Posterior cingulate gyrus (tissue), 11 donors: ENCODE measurements at regions not wholly inside any gene's neighbourhood (a gene's known extent, or its start where the extent isn't known, plus 50 kb on each side); places are given as distances from the start of the nearest gene placed in this dataset.

Source experiments
- DNase-seq, 10 donors: peaks; one replicate each; pipeline versions ENCODE4 v3.0.0 to v3.0.0-alpha.2; 2020 to 2021; ENCODE audit warnings: mixed read lengths in 3 of 10
- intact Hi-C: fragments of 100-400 bp; cut with DNase I; formaldehyde crosslinking; loops from one replicate; pipeline ENCODE4 v1.15.1; 2023

DNA sequence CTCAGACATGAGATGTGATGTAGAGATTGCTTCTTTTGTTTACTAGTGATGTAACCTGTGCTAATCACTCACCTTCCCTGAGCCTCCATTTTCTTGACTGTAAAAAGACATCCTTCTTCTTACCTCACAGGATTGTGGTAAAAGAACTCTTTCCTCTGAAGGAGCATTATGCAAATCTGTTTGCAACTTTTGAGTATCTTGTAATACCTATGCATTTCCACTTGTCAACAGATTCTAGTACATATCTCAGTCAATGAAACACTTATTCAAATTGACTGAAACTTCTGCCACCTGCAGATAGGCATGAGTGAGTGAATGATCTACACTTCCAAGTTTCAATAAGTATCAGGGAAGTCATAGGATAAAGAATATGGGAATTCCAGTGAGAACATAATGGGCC lies 174.7 kb downstream of the HHIPL2 start:
- intact Hi-C loops: no loop called here
- no peak for DNase-seq

DNA sequence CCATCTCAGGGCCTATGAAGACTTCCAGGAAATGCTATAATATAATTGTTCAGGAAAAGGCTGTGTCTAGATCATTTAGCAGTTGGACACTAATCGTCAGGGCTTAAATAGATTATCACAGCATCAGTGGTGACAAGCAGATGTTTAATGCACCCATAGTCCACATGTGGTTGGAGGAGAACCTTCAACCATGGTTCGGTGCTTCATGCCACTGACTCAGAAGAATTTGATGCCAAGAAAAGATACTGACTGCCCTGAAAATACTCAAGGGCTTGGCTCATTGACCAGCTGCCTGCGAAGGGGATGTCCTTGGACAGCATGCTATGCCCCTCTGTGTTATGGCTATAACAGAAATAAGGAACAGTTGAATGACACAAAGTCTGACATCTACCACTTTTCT lies 175.7 kb downstream of the HHIPL2 start:
- intact Hi-C loops: no loop called here
- no peak for DNase-seq

DNA sequence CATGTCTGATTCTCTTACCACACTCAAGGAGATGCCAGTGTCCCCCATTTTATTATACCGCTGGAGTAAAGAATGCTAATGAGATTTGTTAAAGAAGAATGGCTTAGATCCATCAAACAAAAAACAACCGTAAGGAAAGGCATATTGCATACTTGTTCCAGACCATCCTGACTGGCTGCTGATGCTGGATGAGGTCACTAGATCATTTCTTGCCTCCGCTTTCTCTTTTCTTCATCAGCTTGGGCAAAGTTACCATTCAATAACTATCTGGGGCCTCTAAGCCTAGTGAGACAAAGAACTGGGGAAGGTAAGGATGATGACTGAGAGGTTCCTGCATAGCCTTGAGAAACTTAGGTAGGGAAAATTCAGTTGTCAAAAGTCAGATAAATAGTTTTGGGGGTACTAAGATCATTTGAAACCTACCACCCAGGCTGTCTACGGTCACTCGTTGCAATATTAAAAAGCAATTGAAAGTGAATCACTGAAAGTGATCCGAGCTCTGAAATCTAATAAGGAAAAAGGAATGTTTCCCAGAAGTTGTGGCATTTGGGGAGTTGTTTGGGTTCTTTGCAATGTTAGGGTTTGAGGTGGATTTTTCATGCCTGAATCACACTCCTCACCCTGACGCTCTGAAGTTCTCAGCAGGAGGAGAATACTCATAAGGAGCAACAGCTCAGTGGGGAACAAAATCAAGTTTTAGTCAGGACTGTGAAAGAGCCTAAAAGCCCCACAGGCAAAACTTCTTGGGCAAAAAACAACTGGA lies 176.8 kb downstream of the HHIPL2 start:
- intact Hi-C loops: no loop called here
- DNase-seq: no peak

DNA sequence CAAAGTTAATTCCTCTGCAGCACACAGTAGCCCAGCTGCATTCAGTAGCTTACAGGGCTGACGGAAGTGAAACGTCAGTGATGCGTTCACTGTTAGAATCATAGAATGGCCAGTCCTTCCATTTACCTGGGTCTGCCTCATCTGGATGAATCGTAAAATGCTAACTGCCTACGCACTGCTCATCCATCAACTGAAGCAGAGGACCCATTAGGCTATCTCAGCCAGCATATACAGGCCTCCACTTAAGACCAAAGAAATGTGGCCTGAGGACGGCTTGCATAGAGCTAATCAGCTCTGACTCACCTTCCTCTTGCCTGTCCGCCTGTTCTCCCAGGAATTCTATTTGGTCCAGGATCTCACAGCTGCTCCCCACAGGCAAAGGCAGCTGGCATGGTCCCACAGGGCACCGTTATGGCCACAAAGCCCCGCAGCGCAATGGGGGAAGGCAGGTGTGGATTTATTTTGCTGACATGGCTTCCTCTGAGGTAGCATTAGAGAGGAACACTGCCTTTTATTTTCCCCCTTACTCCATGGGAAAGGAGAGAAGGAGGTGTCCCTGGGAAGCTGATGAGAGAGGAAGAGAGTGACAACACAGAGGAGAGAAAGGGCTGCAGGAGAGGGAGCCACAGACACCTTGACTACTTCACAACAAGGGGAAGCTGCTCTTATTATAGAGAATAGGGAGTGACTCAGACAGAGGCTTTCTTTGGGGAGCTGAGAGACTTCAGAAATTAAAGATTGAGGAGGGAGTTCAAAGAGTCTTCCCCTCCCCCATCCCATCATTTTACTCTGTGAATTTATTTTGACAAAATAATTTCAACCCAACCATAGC lies 177.6 kb downstream of the HHIPL2 start:
- intact Hi-C loops: no loop called here
- DNase-seq: peak in 1 of 10 donors; percentile 47

DNA sequence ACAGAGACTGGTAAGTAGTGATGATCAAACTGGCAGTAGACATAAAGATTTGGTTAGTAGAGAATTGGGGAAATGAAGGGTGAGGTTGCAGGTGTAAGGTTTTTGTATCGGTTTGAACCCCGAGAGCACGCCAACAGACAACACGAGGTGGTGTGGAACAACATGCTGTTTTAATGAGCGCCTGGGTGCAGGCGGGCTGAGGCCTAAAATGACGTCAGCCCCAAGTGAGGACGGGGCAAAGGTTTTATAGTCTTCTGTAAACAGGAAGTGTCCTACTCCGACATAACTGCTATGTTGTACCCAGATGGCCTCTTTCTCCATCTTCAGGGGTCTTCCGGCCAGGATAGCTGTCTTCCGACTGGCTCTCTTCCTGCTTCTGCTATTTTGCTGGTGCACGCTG lies 178.8 kb downstream of the HHIPL2 start:
- intact Hi-C loops: no loop called here
- no peak for DNase-seq

DNA sequence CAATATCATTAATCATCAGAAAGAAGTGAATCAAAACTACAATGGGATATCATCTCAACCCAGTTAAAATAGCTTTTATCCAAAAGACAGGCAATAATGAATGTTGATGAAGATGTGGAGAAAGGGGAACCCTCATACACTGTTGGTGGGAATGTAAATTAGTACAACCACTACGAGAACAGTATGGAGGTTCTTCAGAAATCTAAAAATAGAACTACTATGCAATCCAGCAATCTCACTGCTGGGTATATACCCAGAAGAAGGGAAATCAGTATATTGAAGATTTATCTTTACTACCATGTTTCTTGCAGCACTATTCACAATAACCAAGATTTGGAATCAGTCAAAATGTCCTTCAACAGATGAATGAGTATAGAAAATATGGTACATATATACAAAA lies 189.8 kb downstream of the HHIPL2 start:
- no peak for DNase-seq
- intact Hi-C loops: no loop called here

DNA sequence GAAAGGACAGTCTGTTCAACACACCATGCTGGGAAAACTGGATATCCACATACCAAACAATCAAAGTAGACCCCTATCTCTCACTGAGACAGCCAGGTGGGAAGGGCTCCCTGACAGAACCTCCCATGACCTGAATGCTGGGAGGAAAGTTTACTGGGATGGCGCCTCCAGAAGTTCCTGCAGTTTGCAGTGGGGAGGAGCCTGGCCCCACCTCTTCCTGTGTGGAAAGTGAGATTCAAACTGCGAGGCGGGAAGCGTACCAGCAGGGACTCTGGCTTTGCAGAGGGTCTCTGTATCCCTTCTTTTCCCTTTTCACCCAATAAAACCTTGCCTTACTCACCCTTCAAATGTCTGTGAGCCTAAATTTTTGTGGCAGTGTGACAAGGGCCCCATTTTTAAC lies 190.7 kb downstream of the HHIPL2 start:
- DNase-seq: no peak
- intact Hi-C loops: no loop called here

DNA sequence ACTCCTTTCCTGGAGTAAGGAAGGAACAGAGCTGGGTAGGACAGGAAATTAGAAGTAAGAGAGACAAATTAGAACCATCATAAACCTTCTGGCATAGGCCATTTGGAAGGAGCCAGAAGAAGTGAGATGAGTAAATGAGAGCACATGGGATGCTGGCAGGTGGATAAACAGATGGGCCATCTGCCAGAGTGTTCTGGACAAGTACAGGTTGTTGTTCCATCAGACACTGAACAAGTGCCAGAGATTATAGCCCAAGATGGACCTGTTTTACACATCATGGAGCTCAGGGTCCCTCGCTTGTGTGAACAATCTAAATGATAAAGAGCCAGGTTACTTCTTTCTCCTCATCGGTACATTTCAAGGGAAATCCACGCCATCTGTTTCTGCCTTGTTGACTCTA lies 200.3 kb downstream of the HHIPL2 start:
- intact Hi-C loops: no loop called here
- DNase-seq: no peak

DNA sequence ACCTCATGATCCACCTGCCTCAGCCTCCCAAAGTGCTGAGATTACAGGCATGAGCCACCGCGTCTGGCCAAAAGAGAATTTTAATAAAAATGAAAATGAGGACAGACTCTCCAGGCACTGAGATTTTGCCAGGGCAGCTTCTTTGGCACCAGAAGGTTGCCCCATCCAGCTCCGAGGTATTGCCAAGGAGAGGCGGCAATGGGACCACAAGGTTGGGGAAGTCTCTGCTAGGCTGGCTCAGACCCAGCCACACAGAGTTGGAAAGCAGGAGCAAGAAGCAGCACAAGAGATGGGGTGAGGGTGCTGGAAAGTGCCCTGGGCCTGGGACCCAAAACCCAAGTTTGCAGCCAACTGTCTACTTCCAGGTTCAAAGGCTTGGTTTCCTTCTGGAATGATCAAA lies 200.9 kb downstream of the HHIPL2 start:
- intact Hi-C loops: no loop called here
- DNase-seq: peak in 1 of 10 donors; percentile 67

DNA sequence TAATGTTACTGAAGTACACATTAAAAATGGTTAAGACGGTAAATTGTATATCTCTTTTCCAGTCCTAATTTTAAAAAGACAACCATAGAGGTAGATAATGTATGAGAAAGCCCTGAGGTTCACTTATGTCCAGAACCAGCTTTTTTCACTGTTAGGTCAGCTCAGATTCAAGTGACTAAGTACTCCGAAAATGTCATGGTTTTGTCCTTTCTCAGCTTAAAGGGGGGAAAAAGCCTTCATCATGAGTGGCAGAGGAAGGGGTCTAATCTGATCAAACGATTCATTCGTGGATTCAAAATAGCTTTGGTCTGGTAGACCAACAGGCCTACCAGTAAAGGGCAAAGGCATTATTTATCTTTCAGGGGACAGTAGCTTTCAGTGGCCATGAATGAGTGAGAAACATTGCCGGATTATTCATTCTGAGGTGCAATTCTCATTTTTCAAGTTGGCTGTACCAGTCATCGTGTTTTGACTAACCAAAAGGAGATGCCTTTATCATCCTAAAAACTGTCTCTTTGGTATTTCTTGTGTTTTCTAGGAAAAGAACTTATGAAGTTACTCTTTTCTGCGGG lies 208.4 kb downstream of the HHIPL2 start:
- DNase-seq: no peak
- intact Hi-C loops: no loop called here

DNA sequence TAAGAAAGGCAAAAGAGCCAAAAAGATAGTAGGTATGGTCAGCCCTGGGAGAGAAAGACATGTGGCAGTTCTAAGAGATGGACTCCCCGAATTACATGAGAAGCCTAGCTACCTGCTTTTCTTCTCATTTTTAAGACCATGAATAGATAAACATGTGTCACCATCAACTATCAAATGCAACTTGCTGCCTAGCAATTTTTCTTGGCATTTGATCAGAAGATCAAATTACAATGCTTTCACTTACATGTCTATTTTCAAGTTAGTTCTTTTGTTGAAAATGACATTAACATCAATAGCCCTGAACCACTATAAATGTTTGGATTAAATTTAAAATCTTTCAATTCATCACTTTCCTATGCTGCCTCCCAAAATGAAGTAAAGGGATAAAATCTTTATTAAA lies 212.3 kb downstream of the HHIPL2 start:
- intact Hi-C loops: no loop called here
- no peak for DNase-seq

DNA sequence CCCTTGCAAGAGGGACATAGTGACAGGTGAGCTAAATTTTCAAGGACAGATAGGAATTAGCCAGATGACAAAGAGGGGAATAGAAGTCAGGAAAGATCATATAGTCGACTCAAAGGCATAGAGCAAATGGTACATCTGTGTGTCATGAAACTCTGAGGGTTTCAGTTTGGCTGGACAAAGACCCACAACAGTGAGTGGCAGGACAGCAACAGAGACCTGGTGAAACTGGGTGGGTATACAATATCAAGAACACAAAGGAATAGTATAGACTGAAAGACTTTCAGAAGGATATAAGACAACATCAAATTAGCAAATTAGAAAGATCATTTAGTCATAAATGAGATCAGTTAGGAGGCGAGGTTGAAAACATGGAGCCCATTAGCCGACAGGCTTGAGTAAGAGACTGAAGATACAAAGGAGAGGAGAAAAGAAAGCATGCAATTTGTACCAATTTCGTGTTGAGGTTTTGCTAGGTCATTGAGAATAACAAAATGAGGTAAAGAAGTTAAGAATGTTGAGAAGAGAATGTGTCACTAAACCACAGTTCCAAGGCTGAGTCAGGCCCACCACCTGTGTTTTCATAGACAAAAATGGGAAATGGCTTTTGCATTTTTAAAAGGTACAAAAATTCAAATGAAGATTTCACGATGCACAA lies 213.8 kb downstream of the HHIPL2 start:
- no peak for DNase-seq
- intact Hi-C loops: no loop called here

DNA sequence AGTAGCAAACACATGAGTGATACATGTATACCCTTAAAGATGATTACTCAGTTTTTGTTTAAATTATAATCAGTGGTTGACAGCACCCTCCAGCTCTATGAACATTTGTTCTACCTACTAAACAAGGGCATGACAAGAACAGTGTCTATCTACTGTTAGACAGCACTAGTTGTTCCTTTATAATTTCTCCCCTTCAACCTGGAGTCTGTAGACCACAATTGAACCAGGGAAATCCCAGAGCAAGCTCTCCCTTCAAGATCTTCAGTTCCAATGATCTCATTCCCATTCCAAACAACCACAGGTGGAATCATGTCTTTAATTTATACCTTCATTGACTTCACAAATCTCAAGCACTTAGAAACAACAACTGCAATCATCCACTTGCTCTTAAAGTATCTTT lies 216.1 kb downstream of the HHIPL2 start:
- intact Hi-C loops: no loop called here
- DNase-seq: no peak

DNA sequence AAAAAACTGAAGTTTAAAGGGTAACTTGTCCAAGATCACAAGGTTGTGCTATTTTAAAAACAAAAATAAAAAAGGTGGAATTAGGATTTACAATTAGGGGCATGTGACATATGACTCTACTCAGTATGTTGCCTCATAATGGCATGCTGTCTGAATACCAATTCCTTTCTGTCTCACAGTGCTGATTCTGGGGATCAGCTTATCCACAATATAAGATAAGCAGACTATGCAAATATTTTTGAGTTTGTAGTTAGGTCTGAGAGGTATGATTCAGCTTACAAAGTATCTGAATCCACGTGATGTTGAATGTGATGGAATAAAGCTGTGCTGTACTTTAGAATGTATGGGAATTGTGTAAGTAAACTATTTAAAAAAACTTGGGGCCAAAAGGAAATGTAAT lies 216.6 kb downstream of the HHIPL2 start:
- intact Hi-C loops: no loop called here
- DNase-seq: no peak

DNA sequence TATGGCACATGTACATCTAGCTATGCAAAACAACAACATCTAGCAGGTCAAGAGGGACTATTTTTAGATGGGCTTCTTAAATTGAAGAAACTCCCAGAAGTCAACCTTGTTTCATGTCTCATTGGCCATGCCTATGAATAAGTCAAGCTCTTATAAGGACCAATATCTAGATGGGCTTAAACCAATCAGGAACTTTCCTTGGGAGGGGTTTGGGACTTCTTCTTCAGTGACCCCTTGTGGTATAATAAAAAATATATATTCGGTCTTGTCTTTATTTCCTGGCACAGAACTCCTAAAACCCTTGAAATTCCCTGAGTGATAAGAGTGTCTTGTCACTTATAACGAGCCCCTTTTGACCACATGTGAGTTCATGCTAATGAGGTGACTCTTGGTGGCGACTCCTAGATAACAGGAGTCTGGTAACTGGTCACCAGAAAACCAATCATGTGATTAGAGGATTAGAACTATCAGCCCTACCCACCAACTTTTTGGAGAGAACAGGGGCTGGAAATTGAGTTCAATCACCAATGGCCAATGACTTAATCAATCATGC lies 218.3 kb downstream of the HHIPL2 start:
- no peak for DNase-seq
- intact Hi-C loops: no loop called here

DNA sequence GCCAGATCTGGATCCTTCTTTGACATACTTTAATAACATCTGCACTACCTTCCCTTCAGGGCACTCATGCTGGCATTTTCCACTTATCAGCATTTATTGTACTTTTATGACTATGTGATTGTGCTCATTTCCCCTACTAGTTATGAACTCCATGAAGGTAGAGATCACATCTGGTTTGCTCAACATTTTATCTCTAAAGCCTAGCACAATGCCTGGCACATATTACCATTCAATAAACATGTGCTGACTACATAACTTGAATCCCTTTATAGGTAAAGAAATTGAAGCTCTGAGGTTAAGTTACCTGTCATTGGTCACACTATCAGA lies 221.2 kb downstream of the HHIPL2 start:
- no peak for DNase-seq
- intact Hi-C loops: no loop called here

DNA sequence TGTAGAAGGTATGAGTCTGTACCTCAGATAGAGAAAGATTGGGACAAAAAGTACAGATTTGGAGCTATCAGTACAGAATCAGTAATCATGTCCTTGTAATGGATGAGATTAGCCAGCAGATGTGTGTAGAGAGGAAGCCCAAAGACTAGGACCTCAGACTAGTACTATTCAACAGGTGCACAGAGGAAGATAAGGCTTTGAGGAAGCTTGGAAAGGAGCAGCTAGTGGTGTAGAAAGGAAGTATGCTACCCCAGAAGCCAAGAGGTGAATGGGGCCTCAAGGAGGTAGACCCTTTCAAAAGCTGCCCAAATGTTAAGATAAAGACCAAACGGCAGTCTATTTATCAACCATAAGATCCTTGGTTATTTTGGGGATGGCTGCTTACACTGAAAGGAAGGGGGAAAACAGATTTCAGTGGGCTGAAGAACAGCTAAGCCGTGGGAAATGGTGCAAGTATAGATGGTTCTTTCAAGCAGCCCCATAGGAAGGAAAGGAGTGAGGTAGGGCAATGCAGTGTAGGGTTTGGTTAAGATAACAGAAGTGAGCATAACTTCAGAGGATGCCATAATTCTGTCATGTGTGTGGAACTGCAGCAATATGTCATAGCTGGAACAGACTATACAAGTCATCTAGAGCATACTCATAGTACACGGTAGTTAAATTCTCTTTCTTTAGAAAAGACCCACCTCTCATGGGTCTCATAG lies 221.7 kb downstream of the HHIPL2 start:
- intact Hi-C loops: no loop called here
- no peak for DNase-seq

DNA sequence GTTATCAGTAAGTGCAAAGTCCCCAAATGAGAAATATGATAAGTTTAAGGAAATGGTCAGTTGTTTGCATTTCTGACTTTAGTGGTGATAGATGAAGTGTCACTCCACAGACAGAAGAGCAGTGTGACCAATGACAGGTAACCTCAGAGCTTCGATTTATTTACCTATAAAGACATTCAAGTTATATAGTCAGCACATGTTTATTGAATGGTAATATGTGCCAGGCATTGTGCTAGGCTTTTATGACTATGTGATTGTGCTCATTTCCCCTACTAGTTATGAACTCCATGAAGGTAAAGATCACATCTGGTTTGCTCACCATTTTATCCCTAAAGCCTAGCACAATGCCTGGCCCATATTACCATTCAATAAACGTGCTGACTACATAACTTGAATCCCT lies 222.4 kb downstream of the HHIPL2 start:
- no peak for DNase-seq
- intact Hi-C loops: no loop called here

DNA sequence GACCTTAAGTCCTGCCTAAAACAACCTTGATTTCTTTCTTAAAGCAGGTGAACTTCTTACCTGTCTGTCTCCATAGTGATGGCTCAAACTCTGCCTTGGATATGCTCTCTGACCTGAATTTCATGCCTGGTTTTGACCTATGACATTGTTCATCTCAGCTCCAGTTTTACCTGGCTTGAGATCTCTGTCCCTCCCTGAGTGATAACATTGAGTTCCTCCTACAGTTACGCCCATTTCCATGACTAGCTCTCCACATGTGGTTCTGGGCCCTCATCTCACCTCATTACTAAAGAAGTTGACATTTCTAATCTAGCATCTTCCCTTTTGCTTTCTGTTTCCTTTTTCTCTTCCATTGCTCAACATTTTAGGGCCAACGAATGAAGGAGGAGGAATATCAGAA lies 233.1 kb downstream of the HHIPL2 start:
- no peak for DNase-seq
- intact Hi-C loops: no loop called here

DNA sequence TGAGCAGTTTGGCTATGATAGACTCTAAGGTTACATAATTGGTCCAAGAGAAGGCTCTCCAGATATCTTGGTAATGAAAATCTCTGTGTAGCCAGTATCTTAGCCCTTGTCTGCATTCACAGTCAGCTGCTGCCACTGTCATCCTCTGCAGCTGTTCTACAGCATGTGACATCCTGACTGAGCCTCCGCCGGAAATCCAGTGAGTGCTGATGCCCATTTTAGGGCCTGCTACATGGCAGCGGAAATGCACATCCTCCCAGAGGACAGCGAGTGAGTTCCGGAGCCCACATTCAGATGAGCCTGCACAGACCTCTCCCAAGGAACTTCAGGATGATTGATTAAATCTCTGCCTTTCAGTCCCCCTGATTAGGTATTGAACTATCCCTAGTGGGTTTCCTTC lies 237.1 kb downstream of the HHIPL2 start:
- intact Hi-C loops: no loop called here
- DNase-seq: peak; percentile 16 to 93 (median 42)

DNA sequence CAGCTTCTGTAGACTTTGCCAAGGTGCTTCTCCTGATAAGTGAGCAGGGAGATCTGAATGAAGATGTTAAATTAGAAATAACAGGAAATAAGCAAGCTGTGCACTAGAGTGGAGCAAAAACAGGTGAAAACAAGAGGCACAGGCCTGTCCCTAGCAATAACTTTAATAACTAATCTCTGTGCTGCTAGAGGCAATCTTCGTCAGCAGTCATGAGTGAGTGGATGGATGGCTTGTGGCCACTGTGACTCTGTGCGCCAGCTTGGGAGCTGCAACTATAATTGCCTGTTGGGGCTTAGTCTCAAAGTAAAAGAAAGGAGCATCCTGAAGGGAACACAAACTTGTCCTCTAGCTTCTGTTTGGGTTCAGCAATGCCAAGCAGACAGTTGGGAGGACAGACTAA lies 240.3 kb downstream of the HHIPL2 start:
- DNase-seq: no peak
- intact Hi-C loops: no loop called here
